Vagina (tissue), 2 donors: ENCODE measurements at regions not wholly inside any gene's neighbourhood (a gene's known extent, or its start where the extent isn't known, plus 50 kb on each side); places are given as distances from the start of the nearest gene placed in this dataset.

ENCODE experiments used
- DNase-seq, 2 donors: peaks; one replicate each; pipeline ENCODE4 v3.0.0-alpha.2; 2017; ENCODE audit errors: extremely low spot score in 2 of 2
- H3K27ac ChIP-seq: fragments of 200-600 bp; sonication (generic); one replicate; pipeline ENCODE4 v1.5.1; 2019
- H3K27me3 ChIP-seq: fragments of 200-600 bp; sonication (generic); one replicate; pipeline ENCODE4 v1.5.1; 2019
- H3K36me3 ChIP-seq, 2 donors: fragments of 200-600 bp; sonication (generic); one replicate each; pipeline ENCODE4 v1.5.1; 2017 to 2019
- H3K4me1 ChIP-seq: fragments of 200-600 bp; sonication (generic); one replicate; pipeline ENCODE4 v1.5.1; 2019
- H3K4me3 ChIP-seq, 2 donors: fragments of 200-600 bp; sonication (generic); 1 replicate in 1 of 2; 2 replicates in 1 of 2; pipeline ENCODE4 v1.5.1; 2016 to 2019
- H3K9me3 ChIP-seq: fragments of 200-600 bp; sonication (generic); one replicate; pipeline ENCODE4 v1.5.1; 2019
- POLR2A ChIP-seq, 2 donors: fragments of 450-650 bp; IDR thresholded peaks; one replicate each; pipeline ENCODE4 v1.6.1; 2017; ENCODE audit warnings: antibody characterized with exemption in 2 of 2, mild to moderate bottlenecking in 2 of 2, moderate library complexity in 2 of 2
- POLR2AphosphoS5 ChIP-seq, 2 donors: sonication (generic); formaldehyde crosslinking; IDR thresholded peaks; one replicate each; pipeline ENCODE4 v1.9.0; 2017; ENCODE audit warnings: antibody characterized with exemption in 2 of 2, mild to moderate bottlenecking in 2 of 2, low read depth in 1 of 2; ENCODE audit not compliant: insufficient read depth in 1 of 2
- intact Hi-C: fragments of 100-400 bp; cut with DNase I; formaldehyde crosslinking; loops from one replicate; pipeline ENCODE4 v1.15.1; 2023
- TF ChIP-seq, protein P1 (sequence below), 3 experiments: fragments of 450-650 bp in 2 of 3; fragments of 200-600 bp in 1 of 3; sonication (generic) in 1 of 3; IDR thresholded peaks; one replicate each; pipeline ENCODE4 v1.5.1; 2017 to 2019; ENCODE audit warnings: antibody characterized with exemption in 3 of 3, mild to moderate bottlenecking in 2 of 3, moderate library complexity in 2 of 3

DNA sequence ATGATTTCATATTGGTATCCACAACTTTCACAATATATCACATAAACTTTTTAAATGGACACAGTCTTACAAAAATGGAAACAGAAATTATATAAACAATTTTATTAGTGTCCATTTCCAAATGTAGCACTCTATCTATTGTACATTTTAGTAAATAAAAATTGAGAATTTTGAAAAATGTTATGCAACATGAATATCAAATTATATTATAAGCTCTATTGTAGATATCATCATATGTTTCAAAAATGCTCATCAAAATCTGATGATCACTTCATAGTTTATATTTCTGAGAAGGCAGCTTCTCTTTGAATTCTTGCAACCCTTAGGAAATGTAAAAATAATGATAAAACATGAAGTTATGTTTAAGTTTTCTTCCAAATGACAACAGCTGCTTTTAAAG, 1928.6 kb downstream of the PCDH9 start:
- Histone ChIP-seq H3K4me1 (no peaks in the 10 kb centered on the region), H3K9me3 (no peaks in the 10 kb centered on the region), H3K27ac (no peak overlapping the region), H3K4me3 (no peak overlapping the region), H3K36me3 (no peaks in the 10 kb centered on the region), H3K27me3 (no peaks in the 10 kb centered on the region)
- intact Hi-C loops: no loop called here
- no peak for DNase-seq
- TF ChIP-seq POLR2AphosphoS5 (IDR thresholded peaks at IDR 0.05; ENCODE audit: insufficient read depth in 1 of 2, low read depth in 1 of 2) (no peak), POLR2A (IDR thresholded peaks at IDR 0.05) (no peak)
- TF ChIP-seq, protein P1, sequence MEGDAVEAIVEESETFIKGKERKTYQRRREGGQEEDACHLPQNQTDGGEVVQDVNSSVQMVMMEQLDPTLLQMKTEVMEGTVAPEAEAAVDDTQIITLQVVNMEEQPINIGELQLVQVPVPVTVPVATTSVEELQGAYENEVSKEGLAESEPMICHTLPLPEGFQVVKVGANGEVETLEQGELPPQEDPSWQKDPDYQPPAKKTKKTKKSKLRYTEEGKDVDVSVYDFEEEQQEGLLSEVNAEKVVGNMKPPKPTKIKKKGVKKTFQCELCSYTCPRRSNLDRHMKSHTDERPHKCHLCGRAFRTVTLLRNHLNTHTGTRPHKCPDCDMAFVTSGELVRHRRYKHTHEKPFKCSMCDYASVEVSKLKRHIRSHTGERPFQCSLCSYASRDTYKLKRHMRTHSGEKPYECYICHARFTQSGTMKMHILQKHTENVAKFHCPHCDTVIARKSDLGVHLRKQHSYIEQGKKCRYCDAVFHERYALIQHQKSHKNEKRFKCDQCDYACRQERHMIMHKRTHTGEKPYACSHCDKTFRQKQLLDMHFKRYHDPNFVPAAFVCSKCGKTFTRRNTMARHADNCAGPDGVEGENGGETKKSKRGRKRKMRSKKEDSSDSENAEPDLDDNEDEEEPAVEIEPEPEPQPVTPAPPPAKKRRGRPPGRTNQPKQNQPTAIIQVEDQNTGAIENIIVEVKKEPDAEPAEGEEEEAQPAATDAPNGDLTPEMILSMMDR (IDR thresholded peaks at IDR 0.05): no peak

DNA sequence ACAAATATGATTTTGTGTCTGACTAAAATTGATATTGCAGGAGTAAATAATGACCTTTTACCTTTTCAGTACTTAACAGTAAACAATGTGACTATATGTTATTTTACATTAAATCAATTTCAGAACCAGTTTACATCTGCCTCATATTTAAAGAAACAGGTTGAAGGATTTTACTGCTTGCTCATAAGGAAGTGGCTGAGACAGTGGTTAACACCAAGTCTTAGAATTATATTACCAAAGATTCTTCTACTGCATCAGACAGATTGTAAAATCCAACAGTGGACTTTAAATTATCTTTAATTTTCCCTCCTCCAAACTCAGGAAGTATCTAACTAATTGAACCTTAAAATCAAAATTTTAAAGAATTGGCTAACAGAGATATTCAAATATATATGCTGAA, 1929.9 kb downstream of the PCDH9 start:
- Histone ChIP-seq H3K27me3 (no peaks in the 10 kb centered on the region), H3K4me3 (no peak overlapping the region), H3K27ac (no peak overlapping the region), H3K4me1 (no peaks in the 10 kb centered on the region), H3K9me3 (no peaks in the 10 kb centered on the region), H3K36me3 (no peaks in the 10 kb centered on the region)
- DNase-seq: no peak
- TF ChIP-seq, protein P1 (IDR thresholded peaks at IDR 0.05): no peak
- TF ChIP-seq POLR2A (IDR thresholded peaks at IDR 0.05): no peak
- no peak for TF ChIP-seq POLR2AphosphoS5 (IDR thresholded peaks at IDR 0.05; ENCODE audit: insufficient read depth in 1 of 2, low read depth in 1 of 2)
- intact Hi-C loops: no loop called here

DNA sequence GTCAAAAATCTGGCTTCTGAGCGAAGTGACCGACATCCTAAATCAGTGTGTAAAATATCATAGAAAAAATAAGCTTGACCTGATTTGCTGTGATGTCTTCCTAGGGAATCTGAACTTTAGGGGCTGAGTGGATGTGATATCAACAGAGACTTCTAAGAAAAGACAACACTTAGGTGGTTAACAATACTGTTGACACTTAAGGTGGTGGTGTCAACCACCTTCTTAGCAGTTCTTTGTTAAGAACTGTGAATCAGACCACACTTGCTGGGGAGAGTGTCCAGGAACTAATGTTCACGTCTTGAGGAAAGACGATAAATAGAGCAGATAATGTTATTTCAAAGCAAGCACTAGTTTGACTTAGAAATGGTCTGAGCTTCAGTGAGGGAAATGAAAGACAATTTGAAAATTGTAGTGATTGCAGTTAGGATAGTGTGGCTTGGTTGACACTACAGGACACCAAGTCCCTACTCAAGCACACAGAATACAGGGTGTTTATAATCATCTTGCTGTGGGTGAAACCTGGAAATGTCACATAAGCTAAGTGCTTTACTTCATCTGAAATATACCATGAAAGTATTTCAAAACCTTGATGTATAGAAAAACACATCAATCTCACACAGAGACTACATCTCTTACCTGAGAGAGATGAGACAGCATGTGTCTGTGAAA, 1936.5 kb downstream of the PCDH9 start:
- DNase-seq: no peak
- no peak overlapping the region for H3K4me3 ChIP-seq
- TF ChIP-seq POLR2A (IDR thresholded peaks at IDR 0.05): no peak
- no peak for TF ChIP-seq POLR2AphosphoS5 (IDR thresholded peaks at IDR 0.05; ENCODE audit: insufficient read depth in 1 of 2, low read depth in 1 of 2)
- TF ChIP-seq, protein P1 (IDR thresholded peaks at IDR 0.05): no peak
- H3K36me3 ChIP-seq: no peaks in the 10 kb centered on the region
- no peaks in the 10 kb centered on the region for H3K9me3 ChIP-seq
- intact Hi-C loops: no loop called here
- H3K27me3 ChIP-seq: no peaks in the 10 kb centered on the region
- H3K4me1 ChIP-seq: no peaks in the 10 kb centered on the region
- no peak overlapping the region for H3K27ac ChIP-seq

DNA sequence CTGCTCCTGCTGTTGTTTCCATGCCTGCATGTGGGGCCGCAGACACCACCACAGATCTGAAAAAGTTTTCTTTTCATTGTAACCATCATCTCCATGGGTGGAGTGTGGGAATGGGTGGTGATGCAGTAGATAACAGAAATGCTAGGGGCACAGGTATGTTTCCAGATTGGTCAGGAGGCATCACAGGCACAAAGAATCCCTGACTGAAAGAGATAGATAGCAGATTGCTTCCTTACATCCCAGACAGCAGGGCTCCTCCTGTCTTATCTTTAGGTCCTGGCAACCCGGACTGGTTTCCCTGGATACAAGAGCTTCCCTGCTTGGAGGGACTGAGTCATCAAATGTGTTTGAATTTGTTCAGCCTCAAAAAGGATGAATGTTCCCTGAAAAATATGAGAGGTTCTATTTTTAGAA, 1937.6 kb downstream of the PCDH9 start:
- TF ChIP-seq POLR2AphosphoS5 (IDR thresholded peaks at IDR 0.05; ENCODE audit: insufficient read depth in 1 of 2, low read depth in 1 of 2): no peak
- TF ChIP-seq, protein P1 (IDR thresholded peaks at IDR 0.05): no peak
- TF ChIP-seq POLR2A (IDR thresholded peaks at IDR 0.05): no peak
- no peak overlapping the region for H3K27ac ChIP-seq
- no peak for DNase-seq
- no peaks in the 10 kb centered on the region for H3K36me3 ChIP-seq
- no peaks in the 10 kb centered on the region for H3K4me1 ChIP-seq
- no peaks in the 10 kb centered on the region for H3K27me3 ChIP-seq
- H3K4me3 ChIP-seq: no peak overlapping the region
- intact Hi-C loops: no loop called here
- no peaks in the 10 kb centered on the region for H3K9me3 ChIP-seq

DNA sequence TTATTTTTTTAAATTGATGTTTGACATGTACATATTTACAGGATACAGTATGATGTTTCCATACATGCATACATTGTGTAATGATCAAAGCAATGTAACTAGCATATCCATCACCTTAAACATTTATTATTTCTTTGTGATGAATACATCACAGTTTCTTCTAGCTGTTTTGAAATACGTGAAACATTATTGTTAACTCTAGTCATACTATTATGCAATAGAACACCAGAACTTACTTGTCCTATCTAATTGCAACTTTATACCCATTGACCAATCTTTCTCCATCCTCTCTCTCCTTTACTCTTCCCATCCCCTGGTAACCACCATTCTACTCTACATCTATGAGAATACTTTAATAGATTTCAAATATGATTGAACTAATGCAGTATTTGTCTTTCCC, 1942.7 kb downstream of the PCDH9 start:
- TF ChIP-seq POLR2A (IDR thresholded peaks at IDR 0.05) (no peak), POLR2AphosphoS5 (IDR thresholded peaks at IDR 0.05; ENCODE audit: insufficient read depth in 1 of 2, low read depth in 1 of 2) (no peak)
- TF ChIP-seq, protein P1 (IDR thresholded peaks at IDR 0.05): no peak
- intact Hi-C loops: no loop called here

More for the DNA sequence above, 1942.7 kb downstream of the PCDH9 start:
- no peak overlapping the region for H3K4me3 ChIP-seq
- no peaks in the 10 kb centered on the region for H3K27me3 ChIP-seq
- no peak for DNase-seq
- no peaks in the 10 kb centered on the region for H3K4me1 ChIP-seq
- no peak overlapping the region for H3K27ac ChIP-seq
- H3K36me3 ChIP-seq: no peaks in the 10 kb centered on the region
- no peaks in the 10 kb centered on the region for H3K9me3 ChIP-seq
